ENCODE measurements at regions not wholly inside any gene's neighbourhood (a gene's known extent, or its start where the extent isn't known, plus 50 kb on each side); places are given as distances from the start of the nearest gene placed in this dataset.

DNA sequence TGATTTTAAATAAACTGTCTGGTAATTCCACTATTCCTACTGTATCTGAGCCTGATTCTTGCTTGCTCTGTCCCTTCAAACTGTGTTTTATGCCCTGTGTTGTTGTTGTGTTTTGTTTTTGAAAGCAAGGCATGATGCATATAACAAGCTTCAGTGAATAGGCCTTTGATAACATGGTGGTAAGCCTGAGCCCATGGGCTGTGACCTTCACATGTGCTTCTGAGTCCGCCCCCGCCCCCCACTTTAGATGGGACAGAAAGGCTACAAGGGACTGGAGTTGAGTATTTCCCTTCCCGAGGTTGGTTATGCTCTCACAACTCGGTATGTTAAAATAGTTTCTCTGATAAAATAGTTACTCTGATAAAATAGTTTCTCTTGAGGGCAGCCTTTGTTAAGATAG lies 119.0 kb upstream of the WNT7A start:
- no peak for TF ChIP-seq POLR2A (IDR thresholded peaks at IDR 0.05; ENCODE audit: low read depth, low read length)
- TF ChIP-seq, protein P1, sequence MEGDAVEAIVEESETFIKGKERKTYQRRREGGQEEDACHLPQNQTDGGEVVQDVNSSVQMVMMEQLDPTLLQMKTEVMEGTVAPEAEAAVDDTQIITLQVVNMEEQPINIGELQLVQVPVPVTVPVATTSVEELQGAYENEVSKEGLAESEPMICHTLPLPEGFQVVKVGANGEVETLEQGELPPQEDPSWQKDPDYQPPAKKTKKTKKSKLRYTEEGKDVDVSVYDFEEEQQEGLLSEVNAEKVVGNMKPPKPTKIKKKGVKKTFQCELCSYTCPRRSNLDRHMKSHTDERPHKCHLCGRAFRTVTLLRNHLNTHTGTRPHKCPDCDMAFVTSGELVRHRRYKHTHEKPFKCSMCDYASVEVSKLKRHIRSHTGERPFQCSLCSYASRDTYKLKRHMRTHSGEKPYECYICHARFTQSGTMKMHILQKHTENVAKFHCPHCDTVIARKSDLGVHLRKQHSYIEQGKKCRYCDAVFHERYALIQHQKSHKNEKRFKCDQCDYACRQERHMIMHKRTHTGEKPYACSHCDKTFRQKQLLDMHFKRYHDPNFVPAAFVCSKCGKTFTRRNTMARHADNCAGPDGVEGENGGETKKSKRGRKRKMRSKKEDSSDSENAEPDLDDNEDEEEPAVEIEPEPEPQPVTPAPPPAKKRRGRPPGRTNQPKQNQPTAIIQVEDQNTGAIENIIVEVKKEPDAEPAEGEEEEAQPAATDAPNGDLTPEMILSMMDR (IDR thresholded peaks at IDR 0.05; ENCODE audit: extremely low read depth in 1 of 2, insufficient read depth in 1 of 2, low read depth in 1 of 2, low read length in 2 of 2): no peak
- TF ChIP-seq EZH2 (IDR thresholded peaks at IDR 0.05; ENCODE audit: borderline replicate concordance, low read depth, low read length, severe bottlenecking): no peak
- no peak for TF ChIP-seq FOS (IDR thresholded peaks at IDR 0.05; ENCODE audit: borderline replicate concordance, insufficient read depth, low read length)
- TF ChIP-seq GATA2 (IDR thresholded peaks at IDR 0.05; ENCODE audit: insufficient read depth, insufficient read length, low read depth, low read length): no peak
- TF ChIP-seq MYC (IDR thresholded peaks at IDR 0.05; ENCODE audit: low read depth, low read length): no peak
- no peak for TF ChIP-seq POLR2AphosphoS5 (IDR thresholded peaks at IDR 0.05; ENCODE audit: insufficient read depth, low read depth, low read length)
- TF ChIP-seq, protein P2, sequence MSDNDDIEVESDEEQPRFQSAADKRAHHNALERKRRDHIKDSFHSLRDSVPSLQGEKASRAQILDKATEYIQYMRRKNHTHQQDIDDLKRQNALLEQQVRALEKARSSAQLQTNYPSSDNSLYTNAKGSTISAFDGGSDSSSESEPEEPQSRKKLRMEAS (IDR thresholded peaks at IDR 0.05; ENCODE audit: insufficient read depth, insufficient read length): no peak

Data from endothelial cell of umbilical vein (primary cell).